GM18519 (cell line): ENCODE measurements at regions not wholly inside any gene's neighbourhood (a gene's known extent, or its start where the extent isn't known, plus 50 kb on each side); places are given as distances from the start of the nearest gene placed in this dataset.

Source experiments
- ATAC-seq: cut with Tn5 transposase; IDR thresholded peaks from one replicate; pipeline ENCODE4 v1.9.1; 2021; ENCODE audit warnings: mild to moderate bottlenecking, moderate library complexity; ENCODE audit not compliant: unreplicated experiment, low FRiP score

DNA sequence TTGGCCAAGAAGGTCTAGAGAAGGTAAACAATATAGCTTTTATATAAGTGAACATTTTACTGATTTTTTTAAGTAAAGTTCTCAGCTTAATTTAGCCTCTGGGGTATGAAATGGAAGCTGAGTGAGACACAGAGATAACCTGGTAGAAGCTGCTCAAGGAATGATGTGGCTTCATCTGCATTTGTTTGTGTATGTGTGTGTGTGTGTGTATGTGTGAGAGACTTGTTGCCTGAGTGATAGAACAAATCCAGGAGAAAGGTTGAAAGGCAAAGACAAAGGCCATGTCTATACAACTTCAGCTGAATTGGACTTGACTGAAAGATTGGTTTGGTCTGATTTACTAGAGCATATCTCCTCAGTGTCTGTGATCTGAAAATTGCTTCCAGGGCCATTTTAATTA, 63.6 kb downstream of the PCDH7 start:
- ATAC-seq = no peak

DNA sequence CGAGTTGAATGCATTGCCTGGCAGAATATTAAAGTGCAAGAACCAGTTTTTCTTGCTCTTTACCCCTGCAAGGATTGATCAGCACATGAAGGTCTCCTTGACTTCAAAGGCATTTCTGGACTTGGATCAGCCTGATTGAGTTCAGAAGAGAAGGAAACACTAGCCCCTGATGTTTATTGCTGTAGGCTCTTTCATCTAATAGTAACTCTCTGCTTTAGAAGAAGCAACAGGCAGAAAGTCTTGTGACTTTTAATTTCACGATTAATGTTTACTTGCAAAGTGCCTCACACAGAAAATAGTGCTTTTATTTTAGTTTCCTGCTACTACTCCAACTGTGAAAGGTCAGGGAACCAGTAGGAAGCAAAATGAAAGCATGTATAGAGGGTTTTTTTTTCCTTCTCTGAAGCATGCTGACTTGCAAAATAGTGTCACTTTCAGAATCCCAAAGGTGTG, 69.1 kb downstream of the PCDH7 start:
- no peak for ATAC-seq

DNA sequence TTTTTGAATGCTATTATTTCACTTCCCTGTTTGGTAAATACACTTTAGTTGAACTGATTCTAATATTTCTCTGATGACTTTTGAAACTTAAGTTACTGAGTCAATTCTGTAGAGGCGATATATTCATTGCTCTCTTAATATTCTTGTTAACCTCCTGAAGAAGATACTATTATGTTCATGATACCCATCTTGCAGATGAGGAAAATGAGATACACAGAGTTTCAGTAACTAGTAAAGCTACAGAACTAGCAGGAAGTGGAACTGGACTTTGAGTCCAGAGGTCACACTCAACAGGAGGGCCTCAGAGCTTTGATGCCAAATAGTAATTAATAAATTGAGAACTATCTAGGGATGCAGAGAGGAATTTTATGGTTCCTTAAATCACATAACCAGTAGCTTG, 70.0 kb downstream of the PCDH7 start:
- ATAC-seq = no peak

DNA sequence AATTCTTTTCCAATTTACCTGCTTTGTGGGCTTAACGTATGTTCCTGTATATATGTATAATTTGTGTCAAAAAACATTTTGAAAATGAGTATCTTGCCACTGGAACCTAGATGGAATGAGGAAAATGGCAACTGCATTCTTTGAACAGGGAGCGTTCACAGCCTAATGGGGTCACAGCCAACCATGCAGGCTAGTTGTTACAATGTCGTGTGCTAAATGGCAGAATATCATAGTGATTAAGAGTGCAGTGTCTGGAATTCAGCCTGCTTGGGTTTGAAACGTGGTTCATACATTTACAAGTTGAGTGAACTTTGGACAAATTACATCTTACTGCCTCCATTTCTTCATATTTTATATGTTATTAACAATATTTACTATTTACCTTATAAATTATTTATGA, 70.8 kb downstream of the PCDH7 start:
- no peak for ATAC-seq

DNA sequence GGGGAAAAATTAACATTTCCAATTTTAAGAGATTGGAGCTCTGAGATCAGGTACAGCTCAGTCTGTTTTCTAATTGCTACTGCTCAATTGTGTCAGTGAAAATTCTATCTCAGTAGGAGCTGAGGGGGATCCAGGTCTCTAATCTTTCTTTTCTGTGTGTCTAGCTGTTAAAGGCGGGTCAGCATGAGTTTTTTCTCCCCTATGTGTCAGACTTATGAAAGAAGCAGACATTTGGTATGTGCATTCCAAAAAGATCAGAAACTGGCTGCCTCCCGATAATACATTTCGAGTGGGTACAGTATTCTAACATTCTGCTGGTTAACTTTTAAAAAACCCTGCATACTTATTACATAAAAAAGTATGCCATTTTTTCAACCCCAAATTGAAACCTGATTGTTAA, 72.4 kb downstream of the PCDH7 start:
- no peak for ATAC-seq

DNA sequence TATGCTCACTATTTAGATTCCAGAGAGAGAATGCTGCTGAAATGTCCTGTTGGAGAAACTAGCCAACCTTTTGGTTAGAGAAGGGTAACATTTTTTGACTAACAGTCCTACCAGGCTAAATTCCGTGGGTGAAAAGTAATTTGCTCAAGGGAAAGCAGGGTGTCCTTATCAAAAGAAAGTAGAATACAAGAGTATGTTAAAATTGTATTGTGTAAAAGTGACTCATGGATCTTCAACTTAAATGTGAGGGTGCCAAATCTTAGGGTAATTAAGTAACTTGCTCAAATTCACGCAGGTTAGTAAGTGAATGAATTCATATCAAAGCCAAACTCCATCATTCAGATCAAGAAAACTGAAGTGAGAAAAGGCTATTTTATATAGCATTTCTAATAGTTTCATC, 81.7 kb downstream of the PCDH7 start:
- ATAC-seq = no peak

DNA sequence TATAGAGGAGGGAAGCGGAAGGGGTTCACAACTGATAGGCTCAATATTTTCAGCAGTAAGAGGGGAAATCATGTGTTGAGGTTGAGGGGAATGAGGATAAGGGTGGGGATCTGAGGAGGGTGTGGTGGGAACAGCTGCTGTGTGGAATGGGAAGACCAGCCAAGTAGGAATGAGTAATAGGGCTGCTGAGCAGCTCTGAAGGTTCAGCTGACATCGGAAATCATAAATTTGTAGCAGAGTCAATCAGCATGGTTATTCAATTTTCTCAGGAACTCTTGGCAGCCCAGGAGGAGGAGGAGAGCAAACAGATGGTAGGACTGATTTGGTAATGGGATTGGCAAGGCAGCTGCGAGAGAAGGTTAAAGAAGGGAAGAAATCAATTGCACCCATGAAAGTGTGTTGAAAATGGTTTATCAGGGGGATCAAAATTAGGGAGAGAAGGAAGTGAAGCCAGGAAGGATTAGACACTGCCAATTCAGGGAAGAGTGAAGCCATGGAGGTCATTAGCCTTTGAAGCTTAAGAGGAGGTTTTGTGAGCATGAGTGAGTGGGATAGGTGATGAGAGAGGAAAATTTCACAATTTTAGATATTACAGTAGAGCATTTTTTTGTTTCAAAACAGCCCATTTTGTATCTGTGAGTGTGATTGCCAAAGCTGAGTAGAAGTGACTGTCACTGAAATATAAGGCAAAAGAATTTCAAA, 82.6 kb downstream of the PCDH7 start:
- no peak for ATAC-seq

DNA sequence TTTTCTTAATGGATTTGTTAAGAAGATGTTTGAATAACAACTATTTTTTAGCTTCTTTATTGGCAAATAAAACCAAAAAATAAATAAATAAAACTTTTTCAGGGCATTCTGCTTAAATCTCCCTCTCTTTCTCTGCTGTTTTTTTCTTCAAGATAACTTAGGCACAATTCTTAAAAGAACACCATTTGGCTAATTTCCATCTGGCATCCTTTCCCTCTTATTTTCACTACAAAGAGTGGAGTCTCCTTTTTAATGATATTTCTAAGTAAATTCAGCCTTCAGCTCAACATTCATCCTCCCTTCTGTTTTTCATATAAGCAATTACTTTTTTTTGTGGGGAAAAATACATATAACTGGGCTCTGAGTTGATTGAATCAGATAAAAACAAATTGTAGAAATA, 88.1 kb downstream of the PCDH7 start:
- no peak for ATAC-seq

DNA sequence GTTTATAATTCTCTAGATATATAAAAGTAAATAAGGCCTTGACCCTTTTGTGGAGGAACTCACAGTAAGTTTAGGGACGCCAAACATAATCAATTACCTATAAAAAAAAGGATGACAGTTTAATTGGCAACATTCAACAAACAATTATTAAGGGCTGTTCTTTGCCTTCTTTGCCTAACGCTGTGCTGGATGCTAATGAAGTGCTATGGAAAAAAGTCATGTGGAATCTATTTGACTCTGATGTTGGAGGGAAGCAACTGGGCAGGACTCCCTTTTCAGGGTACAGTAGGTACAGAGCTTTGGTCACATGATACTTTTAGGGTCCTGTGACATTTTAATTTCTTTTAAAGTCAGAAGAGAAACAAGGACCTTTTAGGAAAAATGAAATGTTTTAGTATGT, 91.1 kb downstream of the PCDH7 start:
- ATAC-seq = no peak

DNA sequence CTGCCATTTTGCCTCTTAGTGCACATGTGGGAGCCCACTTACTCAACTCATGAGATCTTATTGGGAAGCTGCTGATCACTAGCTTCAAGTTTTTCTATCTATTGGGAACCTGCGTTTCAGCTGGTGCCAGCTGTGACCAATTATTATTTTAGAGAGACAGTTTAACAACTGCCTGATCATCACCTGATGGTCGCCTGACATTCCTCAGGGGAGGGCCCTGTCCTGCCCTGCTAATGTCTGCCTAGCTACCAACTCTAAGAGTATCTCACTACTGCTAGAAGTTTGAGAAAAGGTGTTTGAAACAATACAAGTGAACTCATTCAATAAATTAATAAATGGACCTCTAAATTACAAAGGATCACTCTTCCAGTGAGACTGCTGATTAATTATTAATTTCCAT, 95.5 kb downstream of the PCDH7 start:
- ATAC-seq = no peak

DNA sequence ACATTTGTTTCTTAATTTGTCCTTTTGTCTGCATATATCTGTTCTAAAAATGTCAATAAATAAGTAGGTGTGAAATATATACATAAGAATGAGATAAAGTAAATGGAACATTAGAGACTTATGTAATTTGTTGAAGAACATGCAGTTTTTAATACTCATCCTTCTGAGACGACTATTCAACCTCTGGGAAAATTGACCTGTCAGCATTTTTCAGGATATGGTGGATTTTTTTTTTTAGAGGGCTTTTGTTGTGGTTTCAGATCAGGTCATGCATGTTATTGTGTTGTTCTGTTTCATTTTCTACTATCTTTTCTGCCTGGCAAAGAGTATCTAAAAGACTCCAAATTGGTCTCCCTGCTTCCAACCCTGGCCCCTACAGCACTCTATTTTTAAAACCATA, 97.3 kb downstream of the PCDH7 start:
- ATAC-seq = no peak

DNA sequence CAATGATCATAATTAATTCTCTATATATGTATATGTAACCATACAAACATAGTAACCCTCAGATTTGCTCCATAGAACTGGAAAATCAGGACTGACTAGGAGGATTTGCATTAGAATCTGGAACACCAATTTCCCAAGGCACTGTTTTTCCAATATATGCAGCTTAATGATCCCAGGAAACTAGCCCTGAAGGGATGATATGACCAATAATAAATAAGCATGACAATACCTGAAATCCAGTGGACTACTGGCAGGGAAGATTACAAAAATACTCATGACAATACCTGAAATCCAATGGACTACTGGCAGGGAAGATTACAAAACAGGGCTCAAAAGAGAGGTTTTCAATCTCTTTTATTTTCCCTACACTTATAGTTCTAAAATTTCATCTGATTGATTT, 98.4 kb downstream of the PCDH7 start:
- ATAC-seq = no peak

DNA sequence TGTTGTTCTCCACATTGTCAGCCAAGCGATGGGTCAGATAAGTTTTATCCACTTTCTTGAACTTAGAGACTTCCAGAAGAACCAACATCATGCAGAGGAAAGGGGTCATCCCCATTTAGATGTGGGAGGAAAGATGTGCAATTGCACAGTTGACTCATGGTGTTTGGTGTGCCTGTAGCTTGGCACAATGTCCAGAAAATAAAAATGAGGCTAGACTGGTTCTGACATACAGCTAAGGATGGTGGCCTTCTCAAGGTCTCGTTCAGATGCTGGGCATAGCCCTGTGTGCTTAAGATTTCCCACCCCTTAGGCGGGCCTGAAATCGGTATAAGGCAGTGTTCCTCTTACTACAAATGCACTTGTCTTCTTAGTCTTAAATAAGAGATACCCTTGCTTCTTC, 101.1 kb downstream of the PCDH7 start:
- ATAC-seq = no peak

DNA sequence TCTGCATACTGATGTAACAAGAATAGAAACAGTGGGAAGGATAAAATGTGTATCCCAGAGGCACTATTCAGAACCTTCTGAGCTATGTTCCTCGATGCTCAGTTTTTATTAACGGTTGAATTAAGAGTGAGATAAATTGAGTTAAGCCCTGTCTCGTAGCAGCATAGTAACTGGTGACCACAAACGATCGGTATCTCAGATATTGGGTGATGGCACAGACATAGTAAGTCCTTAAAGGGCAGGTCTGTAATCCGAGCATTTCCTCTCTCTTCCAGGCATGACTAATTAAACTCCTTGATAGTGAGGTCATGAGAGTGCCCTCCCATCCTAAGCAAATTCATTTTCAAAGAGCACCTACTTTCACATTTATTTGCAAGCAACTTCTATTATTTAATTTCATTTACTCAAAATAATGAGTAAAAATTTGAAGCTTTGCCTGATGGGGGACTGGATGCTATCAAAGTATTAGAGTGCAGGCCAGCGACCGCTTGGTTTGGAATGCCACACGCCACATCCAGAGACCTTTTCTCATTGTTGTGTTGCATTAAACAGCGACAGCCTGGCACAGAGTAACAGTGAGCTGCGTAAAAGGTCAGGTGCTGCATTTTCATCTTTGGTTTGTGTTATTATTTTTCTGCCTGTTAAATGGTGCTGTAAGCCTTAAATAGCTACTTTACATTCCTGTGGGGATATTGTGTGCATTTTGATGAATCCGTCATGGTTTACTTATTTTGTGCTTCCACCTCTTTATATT, 101.9 kb downstream of the PCDH7 start:
- ATAC-seq = no peak

DNA sequence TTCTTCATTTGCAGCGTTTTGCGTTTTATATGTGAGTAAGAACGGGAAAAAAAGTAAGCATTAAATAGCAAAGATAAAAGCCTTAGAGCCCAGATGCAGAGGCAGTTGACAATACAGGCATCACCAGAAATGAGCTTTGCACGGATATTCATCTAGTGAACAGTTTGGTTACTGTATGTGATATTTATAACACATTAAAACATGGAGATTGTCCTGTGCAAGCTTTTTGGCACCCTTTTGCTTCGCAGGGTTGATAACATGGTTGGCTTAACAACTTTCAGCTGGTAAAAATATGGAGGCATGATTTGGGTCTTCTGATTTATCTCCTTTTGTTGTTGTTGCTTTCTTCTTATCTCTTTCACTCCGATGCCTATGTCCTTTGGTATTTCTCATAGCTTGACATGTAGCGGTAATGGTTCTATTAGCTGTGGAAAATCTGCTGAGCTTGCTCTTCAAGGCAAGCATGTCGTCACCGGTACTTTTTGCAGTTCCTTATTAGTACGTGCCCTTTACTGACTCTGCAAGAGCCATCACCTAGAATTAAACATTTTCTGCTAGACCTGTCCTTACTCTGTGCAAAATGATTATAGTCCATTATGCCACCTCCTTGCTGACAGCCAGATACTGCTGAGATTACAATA, 102.9 kb downstream of the PCDH7 start:
- ATAC-seq = no peak

DNA sequence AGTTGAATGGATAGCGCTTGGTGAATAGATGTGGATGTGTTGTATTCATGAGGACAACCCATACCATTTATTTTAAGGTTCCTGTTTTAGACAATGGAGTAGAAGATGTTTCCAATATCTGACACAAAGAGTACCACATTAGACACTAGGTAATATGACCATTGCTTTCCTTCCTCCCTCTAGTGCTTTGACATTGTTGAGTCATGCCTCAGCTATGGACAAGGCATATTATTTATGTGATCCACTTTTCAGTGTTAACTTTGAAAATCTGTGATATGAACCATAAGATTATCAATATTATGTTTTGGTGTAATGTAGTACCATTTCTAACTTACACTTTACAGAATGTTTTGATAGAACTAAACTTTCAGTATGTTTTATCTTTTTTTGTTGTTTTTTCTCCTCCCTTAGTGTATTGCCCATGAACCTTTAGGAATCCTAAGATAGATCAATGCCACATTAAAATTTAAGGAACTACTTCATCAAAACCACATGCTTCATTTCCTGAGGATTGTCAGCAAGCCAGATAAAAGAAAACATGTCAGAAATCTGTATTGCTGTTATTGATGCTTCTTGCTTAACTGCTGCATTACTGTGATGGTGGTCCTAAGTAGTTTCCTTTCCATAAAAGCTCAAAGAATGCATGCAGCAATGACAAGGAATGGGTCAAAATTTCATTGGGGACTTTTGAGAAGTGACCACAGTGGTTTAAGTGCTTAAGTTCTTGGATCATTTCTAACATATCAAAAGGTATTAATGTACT, 105.0 kb downstream of the PCDH7 start:
- no peak for ATAC-seq

DNA sequence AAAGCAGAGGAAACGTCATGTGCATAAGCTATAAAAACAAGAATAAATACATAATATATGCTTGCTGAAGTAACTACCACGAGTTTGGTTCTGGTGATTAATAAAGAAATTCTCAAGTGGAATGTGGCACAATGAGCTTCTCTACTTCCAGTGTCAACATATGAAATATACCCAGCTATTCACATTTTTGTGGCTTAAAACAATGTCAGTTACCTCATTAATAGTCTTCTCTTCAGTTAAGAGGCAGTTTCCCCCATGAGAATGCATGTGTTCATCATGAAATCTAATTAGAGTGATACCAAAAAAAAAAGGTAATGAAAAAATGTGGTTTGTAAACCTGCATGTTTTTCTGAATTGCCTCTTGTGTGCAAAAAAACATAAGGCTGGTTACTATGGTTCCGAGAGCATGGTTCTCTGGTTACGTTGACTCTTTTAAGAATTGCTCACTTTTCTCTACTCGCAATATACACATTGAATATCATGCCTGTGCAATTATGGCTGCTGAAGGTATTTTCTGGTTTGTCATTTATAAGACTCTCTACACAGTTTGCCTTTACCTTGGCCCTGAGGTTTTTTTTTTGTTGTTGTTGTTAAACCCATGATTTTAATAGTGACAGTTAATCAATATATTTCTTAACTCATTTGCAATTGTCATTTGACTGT, 108.2 kb downstream of the PCDH7 start:
- ATAC-seq = no peak

DNA sequence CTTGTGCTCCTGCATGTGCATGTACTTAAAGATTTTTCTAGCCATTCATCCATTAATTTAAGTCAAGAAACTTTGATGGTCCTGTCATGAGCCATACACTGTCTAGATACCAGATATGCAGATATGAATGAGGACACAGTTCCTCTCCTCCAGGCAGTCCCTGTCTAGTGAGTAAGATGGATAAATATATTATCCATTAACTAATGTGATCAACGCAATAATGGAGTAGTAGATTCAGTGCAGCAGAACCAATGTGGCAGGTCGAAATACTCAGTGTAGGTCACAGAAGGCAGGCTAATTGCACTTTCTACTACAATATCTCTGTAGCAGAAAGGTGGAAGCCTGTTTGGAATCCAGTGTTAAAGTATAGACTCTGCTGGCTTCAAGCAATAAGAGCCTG, 112.5 kb downstream of the PCDH7 start:
- no peak for ATAC-seq

DNA sequence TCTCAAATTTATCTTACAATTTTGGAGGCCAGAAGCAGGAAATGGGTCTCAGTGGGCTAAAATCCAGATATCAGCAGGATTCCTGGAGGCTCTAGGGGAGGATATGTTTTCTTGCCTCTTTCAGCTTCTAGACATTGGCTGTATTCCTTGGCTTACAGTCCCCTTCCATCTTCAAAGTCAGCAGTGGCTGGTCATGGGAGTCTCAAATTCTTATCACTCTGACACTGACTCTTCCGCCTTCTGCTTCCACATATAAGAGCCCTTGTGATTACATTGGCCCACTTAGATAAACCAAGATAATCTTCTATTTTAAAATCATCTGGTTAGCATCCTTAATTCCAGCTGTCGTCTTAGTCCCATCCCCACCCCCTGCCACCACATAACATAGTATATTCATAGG, 113.0 kb downstream of the PCDH7 start:
- no peak for ATAC-seq

DNA sequence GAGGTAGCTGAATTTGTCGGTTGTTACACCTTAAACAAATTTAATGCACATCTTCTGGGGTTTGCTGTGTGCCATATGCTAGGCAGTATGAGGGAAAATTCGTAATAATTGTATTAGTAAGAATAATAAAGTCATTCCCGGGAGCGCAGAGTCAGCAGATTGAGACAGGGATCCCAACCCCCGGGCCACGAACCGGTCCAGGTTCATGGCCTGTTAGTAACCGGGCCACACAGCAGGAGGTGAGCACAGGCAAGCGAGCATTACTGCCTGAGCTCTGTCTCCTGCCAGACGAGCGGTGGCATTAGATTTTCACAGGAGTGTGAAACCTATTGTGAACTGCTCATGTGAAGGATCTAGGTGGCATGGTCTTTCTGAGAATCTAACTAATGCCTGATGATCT, 114.9 kb downstream of the PCDH7 start:
- ATAC-seq = no peak

DNA sequence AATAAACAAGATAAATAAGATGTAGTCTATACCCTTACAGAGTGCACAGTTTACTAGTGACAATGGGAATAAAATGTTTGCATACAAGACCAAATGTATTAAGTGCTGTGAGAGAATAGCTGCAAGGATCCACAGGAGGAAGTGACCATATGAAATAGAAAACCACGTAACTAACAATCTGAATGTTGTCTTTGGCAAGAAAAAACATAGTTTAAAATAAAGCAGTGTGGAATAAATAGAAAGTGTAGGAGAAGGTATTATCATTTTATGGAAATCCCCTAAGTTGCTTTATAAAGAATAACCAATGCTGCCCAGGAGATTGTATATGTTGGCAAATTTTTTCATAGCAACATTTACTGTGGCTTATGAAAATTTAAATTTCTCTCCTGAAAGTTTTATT, 116.1 kb downstream of the PCDH7 start:
- ATAC-seq = no peak
